ENCODE measurements at regions not wholly inside any gene's neighbourhood (a gene's known extent, or its start where the extent isn't known, plus 50 kb on each side); places are given as distances from the start of the nearest gene placed in this dataset.

GRCh38 chr2:22932288-22932687 lies 452.7 kb upstream of the KLHL29 start:
- no peak for TF ChIP-seq Cebpa-rat (IDR thresholded peaks at IDR 0.05)
- H3K36me3 ChIP-seq = no peaks in the 10 kb centered on the region
- H3K27ac ChIP-seq = no peak overlapping the region
- no peaks in the 10 kb centered on the region for H3K9me3 ChIP-seq
- H3K9ac ChIP-seq = no peak overlapping the region
- H4K20me1 ChIP-seq = no peaks in the 10 kb centered on the region
- no peak overlapping the region for H3K4me3 ChIP-seq
- no peak overlapping the region for H3K4me2 ChIP-seq
- no peaks in the 10 kb centered on the region for H3K27me3 ChIP-seq
- no peaks in the 10 kb centered on the region for H3K4me1 ChIP-seq

- H3K27ac ChIP-seq = no peak overlapping the region
- no peaks in the 10 kb centered on the region for H3K27me3 ChIP-seq
- no peaks in the 10 kb centered on the region for H3K36me3 ChIP-seq
- no peaks in the 10 kb centered on the region for H3K9me3 ChIP-seq
- H3K4me2 ChIP-seq = no peak overlapping the region
- H3K9ac ChIP-seq = no peak overlapping the region
- H3K4me1 ChIP-seq = no peaks in the 10 kb centered on the region
- no peak overlapping the region for H3K4me3 ChIP-seq
- no peaks in the 10 kb centered on the region for H4K20me1 ChIP-seq
- no peak for TF ChIP-seq Cebpa-rat (IDR thresholded peaks at IDR 0.05)
Observed at GRCh38 chr2:22934747-22935146, 450.2 kb upstream of the KLHL29 start.

GRCh38 chr2:22942441-22942840 lies 442.5 kb upstream of the KLHL29 start:
- TF ChIP-seq Cebpa-rat (IDR thresholded peaks at IDR 0.05) = no peak
- no peak overlapping the region for H3K27ac ChIP-seq
- no peak overlapping the region for H3K9ac ChIP-seq
- H3K4me1 ChIP-seq = no peaks in the 10 kb centered on the region
- no peaks in the 10 kb centered on the region for H3K27me3 ChIP-seq
- H3K4me2 ChIP-seq = no peak overlapping the region
- no peak overlapping the region for H3K4me3 ChIP-seq
- no peaks in the 10 kb centered on the region for H3K9me3 ChIP-seq
- no peaks in the 10 kb centered on the region for H4K20me1 ChIP-seq
- no peaks in the 10 kb centered on the region for H3K36me3 ChIP-seq

- Histone ChIP-seq H3K27me3 (no peaks in the 10 kb centered on the region), H3K9ac (no peak overlapping the region), H3K9me3 (no peaks in the 10 kb centered on the region)
Observed at GRCh38 chr2:22944143-22944542, 440.8 kb upstream of the KLHL29 start.

GRCh38 chr2:22946553-22946952 lies 438.4 kb upstream of the KLHL29 start:
- Histone ChIP-seq H3K9ac (no peak overlapping the region), H3K36me3 (no peaks in the 10 kb centered on the region), H3K27me3 (no peaks in the 10 kb centered on the region), H3K4me1 (no peaks in the 10 kb centered on the region), H4K20me1 (no peaks in the 10 kb centered on the region), H3K4me2 (no peak overlapping the region), H3K27ac (no peak overlapping the region), H3K9me3 (no peaks in the 10 kb centered on the region), H3K4me3 (no peak overlapping the region)
- TF ChIP-seq Cebpa-rat (IDR thresholded peaks at IDR 0.05) = no peak

More at GRCh38 chr2:22944143-22944542, 440.8 kb upstream of the KLHL29 start:
- Histone ChIP-seq H3K4me2 (no peak overlapping the region), H3K4me3 (no peak overlapping the region), H3K36me3 (no peaks in the 10 kb centered on the region), H3K27ac (no peak overlapping the region), H4K20me1 (no peaks in the 10 kb centered on the region), H3K4me1 (no peaks in the 10 kb centered on the region)
- TF ChIP-seq Cebpa-rat (IDR thresholded peaks at IDR 0.05) = no peak

- Histone ChIP-seq H3K4me2 (no peak overlapping the region), H3K9me3 (no peaks in the 10 kb centered on the region), H4K20me1 (no peaks in the 10 kb centered on the region), H3K36me3 (no peaks in the 10 kb centered on the region), H3K27ac (no peak overlapping the region), H3K9ac (no peak overlapping the region), H3K4me1 (no peaks in the 10 kb centered on the region), H3K4me3 (no peak overlapping the region), H3K27me3 (no peaks in the 10 kb centered on the region)
- no peak for TF ChIP-seq Cebpa-rat (IDR thresholded peaks at IDR 0.05)
Observed at GRCh38 chr2:22947741-22948140, 437.2 kb upstream of the KLHL29 start.

- H3K27me3 ChIP-seq = no peaks in the 10 kb centered on the region
- H4K20me1 ChIP-seq = no peaks in the 10 kb centered on the region
- no peaks in the 10 kb centered on the region for H3K4me1 ChIP-seq
- no peak overlapping the region for H3K9ac ChIP-seq
- no peak overlapping the region for H3K27ac ChIP-seq
- H3K4me3 ChIP-seq = no peak overlapping the region
- H3K36me3 ChIP-seq = no peaks in the 10 kb centered on the region
- H3K9me3 ChIP-seq = no peaks in the 10 kb centered on the region
- TF ChIP-seq Cebpa-rat (IDR thresholded peaks at IDR 0.05) = no peak
- no peak overlapping the region for H3K4me2 ChIP-seq
Observed at GRCh38 chr2:22950431-22950830, 434.5 kb upstream of the KLHL29 start.

GRCh38 chr2:22952656-22953225 lies 432.2 kb upstream of the KLHL29 start:
- Histone ChIP-seq H4K20me1 (no peaks in the 10 kb centered on the region), H3K36me3 (no peaks in the 10 kb centered on the region), H3K27me3 (no peaks in the 10 kb centered on the region), H3K9me3 (no peaks in the 10 kb centered on the region), H3K4me3 (no peak overlapping the region), H3K4me1 (peaks cover 7% of the 10 kb centered on the region), H3K27ac (no peak overlapping the region), H3K9ac (no peak overlapping the region), H3K4me2 (no peak overlapping the region)
- TF ChIP-seq Cebpa-rat (IDR thresholded peaks at IDR 0.05) = no peak

GRCh38 chr2:22957446-22957845 lies 427.5 kb upstream of the KLHL29 start:
- Histone ChIP-seq H3K9ac (no peak overlapping the region), H3K4me1 (peaks cover 15% of the 10 kb centered on the region), H3K9me3 (no peaks in the 10 kb centered on the region), H3K27ac (no peak overlapping the region), H3K36me3 (no peaks in the 10 kb centered on the region), H3K4me2 (peak overlapping the region; percentile 60), H3K27me3 (no peaks in the 10 kb centered on the region), H3K4me3 (no peak overlapping the region), H4K20me1 (no peaks in the 10 kb centered on the region)
- TF ChIP-seq Cebpa-rat (IDR thresholded peaks at IDR 0.05) = no peak

- H3K4me2 ChIP-seq = peak overlapping the region; percentile 60; the same call in 1 of the 2 replicates
- no peak overlapping the region for H3K4me3 ChIP-seq
- no peaks in the 10 kb centered on the region for H4K20me1 ChIP-seq
- no peak overlapping the region for H3K27ac ChIP-seq
- no peaks in the 10 kb centered on the region for H3K27me3 ChIP-seq
- H3K36me3 ChIP-seq = no peaks in the 10 kb centered on the region
- TF ChIP-seq Cebpa-rat (IDR thresholded peaks at IDR 0.05) = no peak
- no peaks in the 10 kb centered on the region for H3K9me3 ChIP-seq
- peaks cover 15% of the 10 kb centered on the region for H3K4me1 ChIP-seq
- no peak overlapping the region for H3K9ac ChIP-seq
Observed at GRCh38 chr2:22958308-22958707, 426.7 kb upstream of the KLHL29 start.

GRCh38 chr2:22967756-22968155 lies 417.2 kb upstream of the KLHL29 start:
- no peaks in the 10 kb centered on the region for H4K20me1 ChIP-seq
- H3K4me2 ChIP-seq = no peak overlapping the region
- H3K27me3 ChIP-seq = no peaks in the 10 kb centered on the region
- no peaks in the 10 kb centered on the region for H3K4me1 ChIP-seq
- 0 out of 2 replicates have a peak, but pooled peaks cover 4% of the 10 kb centered on the region for H3K9me3 ChIP-seq
- no peak for TF ChIP-seq Cebpa-rat (IDR thresholded peaks at IDR 0.05)
- H3K4me3 ChIP-seq = no peak overlapping the region
- H3K36me3 ChIP-seq = no peaks in the 10 kb centered on the region
- H3K9ac ChIP-seq = no peak overlapping the region
- H3K27ac ChIP-seq = no peak overlapping the region

Data from BLaER1 (cell line).